Activated CD4-positive, alpha-beta T cell treated with anti-CD3 and anti-CD28 coated beads for 4 hours (primary cell): ENCODE measurements at regions not wholly inside any gene's neighbourhood (a gene's known extent, or its start where the extent isn't known, plus 50 kb on each side); places are given as distances from the start of the nearest gene placed in this dataset.
"Not testable (repeated sequence)": the region's sequence is repeated elsewhere in the genome, so short reads cannot be mapped to it uniquely, and the experiment has no call there.

Experiments
- DNase-seq, 2 donors: peaks; one replicate each; pipeline ENCODE4 v3.0.0-alpha.2; 2020

GRCh38 chr5:148744380-148744779, 82.0 kb upstream of the ADRB2 start:
- DNase-seq, result not testable (repeated sequence)

GRCh38 chr5:148746826-148747535, 79.4 kb upstream of the ADRB2 start:
- no peak for DNase-seq

- DNase-seq, result no peak
Observed at GRCh38 chr5:148747536-148747906, 78.9 kb upstream of the ADRB2 start.

GRCh38 chr5:148748702-148749392, 77.6 kb upstream of the ADRB2 start:
- DNase-seq, result no peak

GRCh38 chr5:148750614-148751013, 75.8 kb upstream of the ADRB2 start:
- no peak for DNase-seq

- DNase-seq, result no peak
Observed at GRCh38 chr5:148751025-148751424, 75.4 kb upstream of the ADRB2 start.

GRCh38 chr5:148752375-148752774, 74.0 kb upstream of the ADRB2 start:
- DNase-seq, result not testable (repeated sequence)

GRCh38 chr5:148759101-148759500, 67.3 kb upstream of the ADRB2 start:
- DNase-seq, result no peak

- no peak for DNase-seq
Observed at GRCh38 chr5:148760945-148761638, 65.3 kb upstream of the ADRB2 start.

GRCh38 chr5:148763996-148764395, 62.4 kb upstream of the ADRB2 start:
- no peak for DNase-seq

- no peak for DNase-seq
Observed at GRCh38 chr5:148765061-148765460, 61.4 kb upstream of the ADRB2 start.

- no peak for DNase-seq
Observed at GRCh38 chr5:148768806-148769415, 57.5 kb upstream of the ADRB2 start.

GRCh38 chr5:148769941-148770340, 56.5 kb upstream of the ADRB2 start:
- DNase-seq, result no peak

- no peak for DNase-seq
Observed at GRCh38 chr5:148774313-148774712, 52.1 kb upstream of the ADRB2 start.

GRCh38 chr5:148776261-148776660, 50.1 kb upstream of the ADRB2 start:
- DNase-seq, result no peak
